GM23248 (cell line): ENCODE measurements at regions not wholly inside any gene's neighbourhood (a gene's known extent, or its start where the extent isn't known, plus 50 kb on each side); places are given as distances from the start of the nearest gene placed in this dataset.

Experiments used
- DNase-seq: peaks from one replicate; pipeline ENCODE4 v3.0.0-alpha.2; 2015
- H2AFZ ChIP-seq: fragments of 200-600 bp; sonication (generic); 2 replicates; pipeline ENCODE4 v1.6.1; 2016; ENCODE audit warnings: antibody characterized with exemption
- H3F3A ChIP-seq: fragments of 200-600 bp; sonication (generic); 2 replicates; pipeline ENCODE4 v1.6.1; 2016; ENCODE audit warnings: mild to moderate bottlenecking, antibody characterized with exemption, mixed run types; ENCODE audit not compliant: insufficient read depth
- H3K27ac ChIP-seq: fragments of 200-600 bp; sonication (generic); 2 replicates; pipeline ENCODE4 v1.5.1; 2016; ENCODE audit warnings: mild to moderate bottlenecking
- H3K27me3 ChIP-seq: fragments of 200-600 bp; sonication (generic); replicated peaks from 2 replicates; pipeline ENCODE4 v1.6.1; 2016; ENCODE audit warnings: mild to moderate bottlenecking; ENCODE audit not compliant: insufficient read depth
- H3K36me3 ChIP-seq: fragments of 200-600 bp; sonication (generic); 2 replicates; pipeline ENCODE4 v1.6.1; 2016; ENCODE audit warnings: low read depth, mild to moderate bottlenecking
- H3K4me1 ChIP-seq: fragments of 200-600 bp; sonication (generic); 2 replicates; pipeline ENCODE4 v1.6.1; 2016; ENCODE audit warnings: mild to moderate bottlenecking; ENCODE audit not compliant: insufficient read depth
- H3K4me2 ChIP-seq: fragments of 200-600 bp; sonication (generic); one replicate; pipeline ENCODE4 v1.6.1; 2016; ENCODE audit warnings: mild to moderate bottlenecking; ENCODE audit not compliant: unreplicated experiment
- H3K4me3 ChIP-seq: fragments of 200-600 bp; sonication (generic); 2 replicates; pipeline ENCODE4 v1.5.1; 2016; ENCODE audit warnings: mild to moderate bottlenecking
- H3K79me2 ChIP-seq: fragments of 200-600 bp; sonication (generic); 2 replicates; pipeline ENCODE4 v1.6.1; 2016; ENCODE audit warnings: mild to moderate bottlenecking; ENCODE audit not compliant: insufficient read depth
- H3K9ac ChIP-seq: fragments of 200-600 bp; sonication (generic); 2 replicates; pipeline ENCODE4 v1.6.1; 2016; ENCODE audit warnings: mild to moderate bottlenecking
- H3K9me2 ChIP-seq: fragments of 200-600 bp; sonication (generic); 2 replicates; pipeline ENCODE4 v1.6.1; 2016; ENCODE audit warnings: mixed run types, mild to moderate bottlenecking, moderate library complexity; ENCODE audit not compliant: insufficient read depth
- H3K9me3 ChIP-seq: fragments of 200-600 bp; sonication (generic); one replicate; pipeline ENCODE4 v1.6.1; 2017; ENCODE audit warnings: low read depth
- H4K20me1 ChIP-seq: fragments of 200-600 bp; sonication (generic); 2 replicates; pipeline ENCODE4 v1.6.0; 2016; ENCODE audit not compliant: insufficient read depth
- EZH2 ChIP-seq: fragments of 200-600 bp; sonication (generic); IDR thresholded peaks from 2 replicates; pipeline ENCODE4 v1.6.1; 2018; ENCODE audit warnings: antibody characterized with exemption, mild to moderate bottlenecking; ENCODE audit not compliant: insufficient read depth, poor library complexity, severe bottlenecking
- EZH2phosphoT487 ChIP-seq: fragments of 200-600 bp; sonication (generic); IDR thresholded peaks from 2 replicates; pipeline ENCODE4 v1.6.1; 2018; ENCODE audit warnings: antibody characterized with exemption, moderate library complexity, mild to moderate bottlenecking, low read depth; ENCODE audit not compliant: insufficient read depth
- WGBS, 2 experiments: methylation state at CpG; one replicate each; pipeline ENCODE4 v1.1.6; 2015 to 2017; ENCODE audit warnings: low lambda C conversion rate in 2 of 2, low coverage in 1 of 2; ENCODE audit errors: missing lambda C conversion rate in 2 of 2; 5-methylcytosine and 5-hydroxymethylcytosine counted together
- in situ Hi-C: fragments of 300-500 bp; cut with MboI; formaldehyde crosslinking; loops from 2 replicates; pipeline ENCODE4 v1.15.0; 2020

- Histone ChIP-seq H3K4me3 (no peak overlapping the region), H3K27ac (no peak overlapping the region), H3K79me2 (no peaks in the 10 kb centered on the region), H3K9ac (no peak overlapping the region), H3K9me3 (no peaks in the 10 kb centered on the region), H3K4me1 (no peaks in the 10 kb centered on the region), H3F3A (no peaks in the 10 kb centered on the region), H3K9me2 (no peaks in the 10 kb centered on the region), H3K4me2 (no peak overlapping the region), H4K20me1 (no peaks in the 10 kb centered on the region), H2AFZ (no peak overlapping the region), H3K36me3 (no peaks in the 10 kb centered on the region), H3K27me3 (peaks cover 11% of the 10 kb centered on the region)
- DNase-seq: no peak
- 2 to 3% methylated on average over 1 of the region's 1 CpG for WGBS, 2 experiments
- in situ Hi-C loops: no loop called here
- TF ChIP-seq EZH2 (no peak), EZH2phosphoT487 (no peak)
These were observed 382.6 kb upstream of the NR5A2 start for GRCh38 chr1:199644912-199645311.

GRCh38 chr1:199646761-199647160 is 380.7 kb upstream of the NR5A2 start:
- no peak for TF ChIP-seq EZH2
- no peak for TF ChIP-seq EZH2phosphoT487
- Histone ChIP-seq H3K27ac (no peak overlapping the region), H2AFZ (no peak overlapping the region), H3K9ac (no peak overlapping the region), H3F3A (no peaks in the 10 kb centered on the region), H3K4me1 (no peaks in the 10 kb centered on the region), H3K4me3 (no peak overlapping the region), H3K79me2 (no peaks in the 10 kb centered on the region), H3K27me3 (peaks cover 11% of the 10 kb centered on the region), H3K9me3 (no peaks in the 10 kb centered on the region), H3K36me3 (no peaks in the 10 kb centered on the region), H3K9me2 (no peaks in the 10 kb centered on the region), H3K4me2 (no peak overlapping the region), H4K20me1 (no peaks in the 10 kb centered on the region)
- in situ Hi-C loops: no loop called here
- 34 to 39% methylated on average over 2 of the region's 2 CpGs for WGBS, 2 experiments
- no peak for DNase-seq

GRCh38 chr1:199657449-199657848 is 370.1 kb upstream of the NR5A2 start:
- no peaks in the 10 kb centered on the region for H3F3A ChIP-seq
- TF ChIP-seq EZH2phosphoT487 (no peak), EZH2 (no peak)
- no peak overlapping the region for H3K9ac ChIP-seq
- no peaks in the 10 kb centered on the region for H4K20me1 ChIP-seq
- no peak for DNase-seq
- no peaks in the 10 kb centered on the region for H3K79me2 ChIP-seq
- H3K4me3 ChIP-seq: no peak overlapping the region
- H3K4me2 ChIP-seq: no peak overlapping the region
- H3K9me3 ChIP-seq: no peaks in the 10 kb centered on the region
- no peaks in the 10 kb centered on the region for H3K4me1 ChIP-seq
- peaks cover 52% of the 10 kb centered on the region for H3K27me3 ChIP-seq
- 15 to 17% methylated on average over 3 of the region's 3 CpGs for WGBS, 2 experiments
- in situ Hi-C loops: no loop called here
- no peak overlapping the region for H2AFZ ChIP-seq
- H3K27ac ChIP-seq: no peak overlapping the region
- H3K36me3 ChIP-seq: no peaks in the 10 kb centered on the region
- no peaks in the 10 kb centered on the region for H3K9me2 ChIP-seq

GRCh38 chr1:199660071-199660470 is 367.4 kb upstream of the NR5A2 start:
- in situ Hi-C loops: no loop called here
- 65 to 80% methylated on average over 2 of the region's 2 CpGs for WGBS, 2 experiments

GRCh38 chr1:199665371-199665770 is 362.1 kb upstream of the NR5A2 start:
- TF ChIP-seq EZH2phosphoT487: no peak
- TF ChIP-seq EZH2: no peak
- H2AFZ ChIP-seq: no peak overlapping the region
- no peak overlapping the region for H3K9ac ChIP-seq
- H3K27me3 ChIP-seq: peaks cover 50% of the 10 kb centered on the region
- no peaks in the 10 kb centered on the region for H3K9me2 ChIP-seq
- 4 to 6% methylated on average over 1 of the region's 1 CpG for WGBS, 2 experiments
- DNase-seq: no peak
- no peak overlapping the region for H3K4me3 ChIP-seq
- no peaks in the 10 kb centered on the region for H3K79me2 ChIP-seq
- H3K27ac ChIP-seq: no peak overlapping the region
- H3F3A ChIP-seq: no peaks in the 10 kb centered on the region
- no peaks in the 10 kb centered on the region for H3K9me3 ChIP-seq
- H3K36me3 ChIP-seq: no peaks in the 10 kb centered on the region
- no peaks in the 10 kb centered on the region for H4K20me1 ChIP-seq
- in situ Hi-C loops: no loop called here
- no peaks in the 10 kb centered on the region for H3K4me1 ChIP-seq
- no peak overlapping the region for H3K4me2 ChIP-seq

More at GRCh38 chr1:199660071-199660470, 367.4 kb upstream of the NR5A2 start:
- no peak for DNase-seq
- Histone ChIP-seq H4K20me1 (no peaks in the 10 kb centered on the region), H3K36me3 (no peaks in the 10 kb centered on the region), H3K9me3 (no peaks in the 10 kb centered on the region), H3K4me1 (no peaks in the 10 kb centered on the region), H3K4me2 (no peak overlapping the region), H3K9me2 (no peaks in the 10 kb centered on the region), H2AFZ (no peak overlapping the region), H3K79me2 (no peaks in the 10 kb centered on the region), H3F3A (no peaks in the 10 kb centered on the region), H3K27me3 (peaks cover 59% of the 10 kb centered on the region), H3K4me3 (no peak overlapping the region), H3K9ac (no peak overlapping the region), H3K27ac (no peak overlapping the region)
- no peak for TF ChIP-seq EZH2
- TF ChIP-seq EZH2phosphoT487: no peak
